Ishikawa (cell line): ENCODE measurements at regions not wholly inside any gene's neighbourhood (a gene's known extent, or its start where the extent isn't known, plus 50 kb on each side); places are given as distances from the start of the nearest gene placed in this dataset.

Experiments
- CEBPB ChIP-seq: IDR thresholded peaks from 2 replicates; pipeline ENCODE4 v1.6.1; 2012
- CREB1 ChIP-seq: IDR thresholded peaks from 2 replicates; pipeline ENCODE4 v1.6.1; 2012; ENCODE audit warnings: low read depth
- EP300 ChIP-seq: IDR thresholded peaks from 2 replicates; pipeline ENCODE4 v1.6.1; 2012; ENCODE audit warnings: borderline replicate concordance
- FOXM1 ChIP-seq: IDR thresholded peaks from 2 replicates; pipeline ENCODE4 v1.6.1; 2012; ENCODE audit warnings: low read depth, borderline replicate concordance
- RAD21 ChIP-seq: IDR thresholded peaks from 2 replicates; pipeline ENCODE4 v1.6.1; 2012; ENCODE audit warnings: low read depth
- TAF1 ChIP-seq: IDR thresholded peaks from 2 replicates; pipeline ENCODE4 v1.6.1; 2012; ENCODE audit warnings: low read depth, mild to moderate bottlenecking
- USF1 ChIP-seq: IDR thresholded peaks from 2 replicates; pipeline ENCODE4 v1.6.1; 2012
- YY1 ChIP-seq: IDR thresholded peaks from 2 replicates; pipeline ENCODE4 v1.6.1; 2012; ENCODE audit warnings: low read depth
- TF ChIP-seq, protein P1 (sequence below): IDR thresholded peaks from 2 replicates; pipeline ENCODE4 v1.6.1; 2012; ENCODE audit warnings: low read depth, mild to moderate bottlenecking
- TF ChIP-seq, protein P2 (sequence below): IDR thresholded peaks from 2 replicates; pipeline ENCODE4 v1.6.1; 2012

DNA sequence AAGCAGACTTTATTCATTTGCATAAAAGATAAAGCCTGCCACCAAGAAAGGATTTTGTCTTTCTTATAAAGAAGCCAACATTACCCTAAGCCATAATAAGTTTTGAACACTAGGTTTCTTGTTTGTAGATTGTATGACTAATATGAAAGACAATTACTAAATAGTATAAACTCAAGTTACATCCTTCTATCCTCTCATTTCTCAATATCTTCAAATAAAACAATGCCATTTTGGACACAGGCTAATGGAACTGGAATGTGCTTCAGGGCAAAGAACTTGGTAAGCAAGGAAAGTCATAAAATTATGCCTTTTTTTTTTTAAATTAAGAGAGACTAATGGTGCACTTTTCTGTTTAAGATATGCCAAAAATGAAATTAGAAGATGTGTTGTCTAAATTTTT lies 137.7 kb downstream of the DKK1 start:
- no peak for TF ChIP-seq RAD21
- TF ChIP-seq, protein P1, sequence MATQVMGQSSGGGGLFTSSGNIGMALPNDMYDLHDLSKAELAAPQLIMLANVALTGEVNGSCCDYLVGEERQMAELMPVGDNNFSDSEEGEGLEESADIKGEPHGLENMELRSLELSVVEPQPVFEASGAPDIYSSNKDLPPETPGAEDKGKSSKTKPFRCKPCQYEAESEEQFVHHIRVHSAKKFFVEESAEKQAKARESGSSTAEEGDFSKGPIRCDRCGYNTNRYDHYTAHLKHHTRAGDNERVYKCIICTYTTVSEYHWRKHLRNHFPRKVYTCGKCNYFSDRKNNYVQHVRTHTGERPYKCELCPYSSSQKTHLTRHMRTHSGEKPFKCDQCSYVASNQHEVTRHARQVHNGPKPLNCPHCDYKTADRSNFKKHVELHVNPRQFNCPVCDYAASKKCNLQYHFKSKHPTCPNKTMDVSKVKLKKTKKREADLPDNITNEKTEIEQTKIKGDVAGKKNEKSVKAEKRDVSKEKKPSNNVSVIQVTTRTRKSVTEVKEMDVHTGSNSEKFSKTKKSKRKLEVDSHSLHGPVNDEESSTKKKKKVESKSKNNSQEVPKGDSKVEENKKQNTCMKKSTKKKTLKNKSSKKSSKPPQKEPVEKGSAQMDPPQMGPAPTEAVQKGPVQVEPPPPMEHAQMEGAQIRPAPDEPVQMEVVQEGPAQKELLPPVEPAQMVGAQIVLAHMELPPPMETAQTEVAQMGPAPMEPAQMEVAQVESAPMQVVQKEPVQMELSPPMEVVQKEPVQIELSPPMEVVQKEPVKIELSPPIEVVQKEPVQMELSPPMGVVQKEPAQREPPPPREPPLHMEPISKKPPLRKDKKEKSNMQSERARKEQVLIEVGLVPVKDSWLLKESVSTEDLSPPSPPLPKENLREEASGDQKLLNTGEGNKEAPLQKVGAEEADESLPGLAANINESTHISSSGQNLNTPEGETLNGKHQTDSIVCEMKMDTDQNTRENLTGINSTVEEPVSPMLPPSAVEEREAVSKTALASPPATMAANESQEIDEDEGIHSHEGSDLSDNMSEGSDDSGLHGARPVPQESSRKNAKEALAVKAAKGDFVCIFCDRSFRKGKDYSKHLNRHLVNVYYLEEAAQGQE: no peak
- TF ChIP-seq CREB1: no peak
- no peak for TF ChIP-seq EP300
- TF ChIP-seq, protein P2, sequence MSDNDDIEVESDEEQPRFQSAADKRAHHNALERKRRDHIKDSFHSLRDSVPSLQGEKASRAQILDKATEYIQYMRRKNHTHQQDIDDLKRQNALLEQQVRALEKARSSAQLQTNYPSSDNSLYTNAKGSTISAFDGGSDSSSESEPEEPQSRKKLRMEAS: no peak
- no peak for TF ChIP-seq TAF1
- TF ChIP-seq YY1: no peak
- TF ChIP-seq CEBPB: no peak
- no peak for TF ChIP-seq USF1
- no peak for TF ChIP-seq FOXM1
